LoVo (cell line): ENCODE measurements at regions not wholly inside any gene's neighbourhood (a gene's known extent, or its start where the extent isn't known, plus 50 kb on each side); places are given as distances from the start of the nearest gene placed in this dataset.

Source experiments
- DNase-seq: peaks from one replicate; pipeline ENCODE4 v3.0.0-alpha.2; 2016; ENCODE audit warnings: low spot score

DNA sequence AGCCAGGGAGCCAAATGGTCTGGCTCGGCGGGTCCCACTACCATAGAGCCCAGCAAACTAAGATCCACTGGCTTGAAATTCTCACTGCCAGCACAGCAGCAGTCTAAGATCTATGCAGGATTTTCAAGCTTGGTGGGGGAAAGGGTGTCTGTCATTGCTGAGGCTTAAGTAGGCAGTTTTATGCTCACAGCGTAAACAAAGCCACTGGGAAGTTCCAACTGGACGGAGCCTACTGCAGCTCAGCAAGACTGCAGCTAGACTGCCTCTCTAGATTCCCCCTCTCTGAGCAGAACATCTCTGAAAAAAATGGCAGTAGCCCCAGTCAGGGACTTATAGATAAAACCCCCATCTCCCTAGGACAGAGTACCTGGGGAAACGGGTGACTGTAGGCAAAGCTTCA is 277.6 kb upstream of the PHF14 start:
- no peak for DNase-seq

DNA sequence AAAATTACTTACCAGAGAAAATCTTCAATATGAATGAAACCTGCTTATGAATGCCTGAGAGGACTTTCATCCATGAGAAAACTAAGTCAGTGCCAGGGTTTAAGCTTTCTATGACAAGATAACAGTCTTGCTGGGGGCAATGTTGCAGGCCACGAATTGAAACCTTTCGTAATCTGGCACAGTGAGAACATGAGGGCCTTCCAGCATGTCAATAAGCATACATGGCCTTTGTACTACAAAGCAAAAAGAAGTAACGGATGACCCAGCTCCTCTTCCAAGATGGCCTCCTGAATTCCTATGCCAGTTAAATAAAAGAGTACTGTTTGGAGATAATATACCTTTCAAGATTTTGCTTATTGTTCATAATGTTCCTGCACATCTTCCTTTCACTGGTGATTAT is 270.6 kb upstream of the PHF14 start:
- no peak for DNase-seq

GRCh38 chr7:10703981-10704380 is 269.7 kb upstream of the PHF14 start:
- no peak for DNase-seq

DNA sequence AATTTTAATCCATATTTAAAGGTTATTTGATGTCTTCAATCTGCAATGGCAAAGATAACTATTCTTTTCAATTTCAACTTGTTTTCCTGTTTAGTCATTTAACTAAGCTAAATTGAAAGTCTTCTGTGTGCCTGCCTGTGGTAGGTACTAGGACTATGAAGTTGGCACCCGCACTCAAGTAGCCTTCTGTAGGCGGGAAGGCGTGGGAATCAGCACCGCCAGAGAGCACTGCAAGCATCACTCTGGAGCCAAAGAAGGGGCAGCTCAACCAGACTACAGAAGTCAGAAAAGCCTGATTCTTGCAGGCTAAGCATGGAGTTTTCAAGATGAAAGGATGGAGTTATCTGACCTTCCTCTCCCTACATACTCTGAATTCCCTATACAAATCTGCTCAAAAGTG is 269.0 kb upstream of the PHF14 start:
- DNase-seq, result no peak

- DNase-seq, result no peak
Measured at GRCh38 chr7:10706875-10707493, 266.7 kb upstream of the PHF14 start.

- DNase-seq, result no peak
Measured at GRCh38 chr7:10707519-10707918, 266.2 kb upstream of the PHF14 start.

- DNase-seq, result no peak
Measured at GRCh38 chr7:10708447-10708846, 265.2 kb upstream of the PHF14 start.

GRCh38 chr7:10718768-10719167 is 254.9 kb upstream of the PHF14 start:
- DNase-seq, result no peak

GRCh38 chr7:10720042-10720441 is 253.6 kb upstream of the PHF14 start:
- no peak for DNase-seq

- DNase-seq, result no peak
Measured at GRCh38 chr7:10721289-10721688, 252.4 kb upstream of the PHF14 start.

DNA sequence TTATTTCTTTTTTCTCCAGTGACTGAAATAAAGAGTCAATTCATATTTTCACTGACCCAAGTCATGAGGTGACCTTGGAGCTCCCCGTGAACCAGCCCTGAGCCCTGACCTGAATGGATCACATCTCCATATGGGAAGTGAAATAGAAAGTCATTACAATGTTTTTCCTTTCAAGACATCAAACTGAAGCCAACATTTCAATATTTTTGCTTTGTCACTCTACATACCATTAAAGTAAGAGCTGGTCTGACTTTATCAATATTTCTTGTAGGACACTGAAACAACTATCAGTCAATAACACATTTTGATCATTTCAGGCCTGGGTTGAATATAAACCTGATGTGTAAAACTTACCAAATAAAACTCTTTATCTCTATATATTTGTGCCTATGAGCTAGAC is 249.8 kb upstream of the PHF14 start:
- DNase-seq, result no peak

DNA sequence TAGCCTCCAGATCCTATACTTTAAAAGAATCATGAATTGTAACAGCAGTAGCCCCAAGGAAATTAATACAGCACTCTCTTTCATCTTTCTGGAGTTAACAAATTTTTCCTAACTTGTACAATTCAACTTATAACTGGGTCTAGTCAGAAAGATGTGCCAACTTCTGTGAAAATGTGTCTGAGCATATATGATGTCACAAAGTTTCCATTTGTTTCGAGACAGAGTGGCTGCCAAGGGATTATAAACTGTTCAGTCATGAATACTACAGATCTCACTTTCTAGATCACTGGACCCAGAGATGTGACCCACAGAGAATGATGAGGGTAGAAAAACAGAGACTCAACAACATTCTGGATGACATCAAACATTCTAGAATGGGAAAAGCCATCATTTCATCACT is 249.2 kb upstream of the PHF14 start:
- DNase-seq, result no peak

GRCh38 chr7:10727636-10728035 is 246.0 kb upstream of the PHF14 start:
- no peak for DNase-seq

DNA sequence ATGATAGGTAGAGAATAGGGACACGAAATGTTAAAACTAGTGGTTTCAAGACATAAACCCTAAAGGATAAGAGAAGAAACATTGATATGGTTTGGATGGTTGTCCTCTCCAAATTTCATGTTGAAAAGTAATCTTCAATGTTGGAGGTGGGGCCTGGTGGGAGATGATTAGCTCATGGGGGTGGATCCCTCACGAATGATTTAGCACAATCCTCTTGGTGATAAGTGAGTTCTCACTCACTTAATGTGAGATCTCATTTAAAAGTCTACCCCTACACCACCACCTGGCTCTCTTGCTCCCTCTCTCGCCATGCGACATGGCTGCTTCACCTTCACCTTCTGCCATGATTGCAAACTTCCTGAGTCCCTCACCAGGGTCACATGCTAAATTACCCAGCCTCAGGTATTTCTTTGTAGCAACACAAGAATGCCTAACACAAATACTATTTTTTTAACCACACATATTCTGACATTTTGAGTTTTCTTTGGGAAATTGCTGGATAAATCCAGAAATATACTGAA is 242.4 kb upstream of the PHF14 start:
- no peak for DNase-seq

DNA sequence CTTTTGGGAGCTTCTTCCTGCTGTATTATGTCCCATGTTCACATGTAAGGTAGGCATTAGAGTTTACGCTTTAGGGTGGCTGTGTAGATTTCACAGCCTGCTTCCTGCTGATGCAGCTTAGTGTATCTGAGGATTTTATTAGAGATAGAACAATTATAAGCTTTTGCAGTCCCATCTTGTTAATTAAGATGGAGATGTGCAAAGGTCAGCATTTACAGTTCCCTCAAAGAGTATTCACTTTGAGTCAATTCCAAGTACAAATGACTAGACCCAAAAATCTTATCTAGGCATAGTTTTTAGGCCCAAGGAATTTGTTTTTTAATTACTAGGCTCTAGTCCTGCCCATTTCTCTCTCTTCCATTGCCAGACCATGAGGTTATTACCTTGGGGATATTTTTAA is 239.9 kb upstream of the PHF14 start:
- no peak for DNase-seq

GRCh38 chr7:10734595-10734994 is 239.1 kb upstream of the PHF14 start:
- no peak for DNase-seq

DNA sequence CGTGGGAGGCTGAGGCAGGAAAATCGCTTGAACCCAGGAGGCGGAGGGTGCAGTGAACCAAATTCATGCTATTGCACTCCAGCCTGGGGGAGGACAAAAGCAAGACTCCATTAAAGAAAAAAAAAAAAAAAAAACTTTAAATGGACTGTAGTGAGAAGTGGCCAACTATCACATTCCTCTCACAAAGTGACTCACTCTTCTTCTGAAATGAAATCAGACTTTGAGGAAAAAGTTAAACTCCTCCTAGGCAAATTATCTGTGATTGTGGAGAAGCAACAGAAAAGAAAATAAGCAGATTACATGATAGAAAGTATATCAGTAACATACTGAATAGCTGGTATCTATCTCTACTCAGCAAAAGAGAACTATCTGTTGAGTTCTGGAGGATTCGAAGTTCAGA is 234.3 kb upstream of the PHF14 start:
- no peak for DNase-seq

DNA sequence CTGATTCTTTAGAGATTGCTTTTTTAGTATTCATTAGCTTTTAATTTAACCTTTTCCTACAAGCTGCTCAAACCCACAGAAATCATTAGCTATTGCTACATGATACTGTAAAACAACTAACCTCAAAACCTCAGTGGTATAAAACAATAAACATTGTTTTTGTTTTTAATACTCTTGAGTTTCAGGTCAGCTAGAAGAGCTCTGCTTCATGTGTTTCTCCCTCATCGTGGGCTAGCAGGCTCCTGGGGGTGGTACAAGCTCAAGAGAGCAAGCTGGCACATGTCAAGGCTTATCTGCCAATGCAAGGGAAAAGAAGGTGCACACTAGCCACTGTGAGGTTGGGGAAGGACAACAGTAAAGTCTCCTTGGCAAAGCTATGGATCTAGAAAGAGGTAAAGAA is 232.9 kb upstream of the PHF14 start:
- no peak for DNase-seq

- DNase-seq, result no peak
Measured at GRCh38 chr7:10756981-10757380, 216.7 kb upstream of the PHF14 start.

DNA sequence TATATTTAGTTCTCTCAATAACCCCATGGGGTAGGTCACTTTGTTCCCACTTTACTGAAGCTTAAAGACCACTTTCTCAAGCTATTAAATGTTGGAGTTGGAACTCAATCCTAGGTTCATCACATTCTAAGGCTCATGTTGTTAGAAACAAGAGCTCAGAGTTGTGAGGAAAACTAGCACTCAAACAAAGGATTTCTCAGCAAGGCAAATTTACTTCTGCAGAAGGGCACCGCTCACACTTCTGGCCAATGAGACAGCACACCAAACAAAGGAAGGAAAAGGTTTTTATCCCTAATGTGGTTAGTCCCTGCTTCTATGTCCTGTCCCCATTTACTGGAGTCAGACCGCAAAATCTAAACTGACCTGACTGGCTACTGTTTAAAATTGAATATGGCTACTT is 214.6 kb upstream of the PHF14 start:
- no peak for DNase-seq

DNA sequence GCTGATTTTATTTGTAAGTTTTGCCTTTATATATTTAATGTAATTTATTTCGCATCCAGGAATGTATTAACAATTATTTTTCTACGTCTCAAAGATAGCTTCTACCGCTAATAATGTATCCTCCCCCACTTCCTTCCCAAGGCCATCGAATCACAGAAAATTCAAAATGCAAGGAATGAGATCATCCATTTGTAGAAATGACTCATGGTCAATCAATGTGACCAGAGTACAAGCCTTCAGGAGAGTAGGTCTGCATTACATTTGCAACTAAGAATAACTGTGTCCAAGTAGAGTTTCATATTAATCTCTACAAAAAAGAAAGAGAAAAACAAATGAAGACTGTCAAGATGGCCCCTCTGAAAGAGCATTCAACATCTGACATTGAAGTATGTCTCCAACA is 205.9 kb upstream of the PHF14 start:
- DNase-seq, result no peak

DNA sequence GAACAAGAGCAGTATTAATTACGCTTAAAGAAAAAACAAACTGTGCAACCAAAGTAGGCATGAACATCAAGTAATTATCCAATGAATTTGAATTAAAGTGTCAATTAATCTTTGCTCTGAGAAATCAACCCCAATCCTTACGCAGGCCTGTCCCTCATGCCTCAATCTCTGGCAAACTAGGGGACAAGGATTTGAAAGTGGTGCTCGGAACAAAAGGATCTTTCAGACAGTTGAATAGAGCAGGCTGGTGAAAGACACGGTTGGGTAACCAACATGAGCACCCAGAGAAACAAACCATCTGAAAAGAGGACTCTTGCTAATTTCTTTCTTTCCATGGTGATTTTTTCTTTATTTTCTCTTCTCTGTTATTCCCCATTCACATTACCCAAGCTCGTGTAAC is 203.5 kb upstream of the PHF14 start:
- DNase-seq, result no peak

- DNase-seq, result no peak
Measured at GRCh38 chr7:10773430-10773829, 200.2 kb upstream of the PHF14 start.
